MM.1S (cell line): ENCODE measurements at regions not wholly inside any gene's neighbourhood (a gene's known extent, or its start where the extent isn't known, plus 50 kb on each side); places are given as distances from the start of the nearest gene placed in this dataset.

Source experiments
- EZH2phosphoT487 ChIP-seq: fragments of 300-600 bp; sonication (generic); IDR thresholded peaks from 2 replicates; pipeline ENCODE4 v1.6.1; 2018; ENCODE audit warnings: antibody characterized with exemption, low read length
- TF ChIP-seq, protein P1 (sequence below): fragments of 300-600 bp; sonication (generic); IDR thresholded peaks from 2 replicates; pipeline ENCODE4 v1.5.1; 2016; ENCODE audit warnings: antibody characterized with exemption, low read length, mixed read lengths

DNA sequence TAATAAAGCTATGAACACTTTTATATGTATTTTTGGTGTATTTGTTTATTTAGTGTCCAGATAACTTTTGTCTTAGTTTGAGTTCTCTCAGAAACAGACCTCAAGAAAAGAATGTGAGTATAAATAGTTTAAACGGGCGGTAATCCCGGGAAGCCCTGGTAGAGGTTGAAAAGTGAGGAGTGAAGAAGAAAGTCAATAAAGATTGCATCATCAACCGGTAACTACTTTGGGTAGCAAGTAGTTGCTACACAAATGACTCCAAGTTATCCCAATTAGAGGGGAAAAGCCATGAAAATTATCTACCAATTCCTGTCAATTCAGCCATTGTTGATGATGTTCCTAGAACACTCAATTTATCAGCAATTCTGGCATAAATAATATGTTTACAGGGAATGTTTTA, 870.3 kb upstream of the RAG2 start:
- TF ChIP-seq, protein P1, sequence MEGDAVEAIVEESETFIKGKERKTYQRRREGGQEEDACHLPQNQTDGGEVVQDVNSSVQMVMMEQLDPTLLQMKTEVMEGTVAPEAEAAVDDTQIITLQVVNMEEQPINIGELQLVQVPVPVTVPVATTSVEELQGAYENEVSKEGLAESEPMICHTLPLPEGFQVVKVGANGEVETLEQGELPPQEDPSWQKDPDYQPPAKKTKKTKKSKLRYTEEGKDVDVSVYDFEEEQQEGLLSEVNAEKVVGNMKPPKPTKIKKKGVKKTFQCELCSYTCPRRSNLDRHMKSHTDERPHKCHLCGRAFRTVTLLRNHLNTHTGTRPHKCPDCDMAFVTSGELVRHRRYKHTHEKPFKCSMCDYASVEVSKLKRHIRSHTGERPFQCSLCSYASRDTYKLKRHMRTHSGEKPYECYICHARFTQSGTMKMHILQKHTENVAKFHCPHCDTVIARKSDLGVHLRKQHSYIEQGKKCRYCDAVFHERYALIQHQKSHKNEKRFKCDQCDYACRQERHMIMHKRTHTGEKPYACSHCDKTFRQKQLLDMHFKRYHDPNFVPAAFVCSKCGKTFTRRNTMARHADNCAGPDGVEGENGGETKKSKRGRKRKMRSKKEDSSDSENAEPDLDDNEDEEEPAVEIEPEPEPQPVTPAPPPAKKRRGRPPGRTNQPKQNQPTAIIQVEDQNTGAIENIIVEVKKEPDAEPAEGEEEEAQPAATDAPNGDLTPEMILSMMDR: no peak
- no peak for TF ChIP-seq EZH2phosphoT487
